Heart right ventricle (tissue), 16 donors: ENCODE measurements at regions not wholly inside any gene's neighbourhood (a gene's known extent, or its start where the extent isn't known, plus 50 kb on each side); places are given as distances from the start of the nearest gene placed in this dataset.

Source experiments
- ATAC-seq, 8 donors: fragments of 200-7000 bp; cut with Tn5 transposase; one replicate each; pipeline ENCODE4 v1.9.1; 2020; ENCODE audit warnings: mild to moderate bottlenecking in 8 of 8, moderate library complexity in 8 of 8, moderate number of reproducible peaks in 1 of 8
- DNase-seq, 2 donors: peaks; one replicate each; pipeline ENCODE4 v3.0.0-alpha.2; 2020
- H3K27ac ChIP-seq, 10 donors: fragments of 200-600 bp; sonication (generic) in 2 of 10; one replicate each; pipeline versions ENCODE4 v1.5.0 to v1.8.0; 2020 to 2022; ENCODE audit warnings: mild to moderate bottlenecking in 3 of 10
- H3K27me3 ChIP-seq, 7 donors: fragments of 200-600 bp; one replicate each; pipeline ENCODE4 v1.8.0; 2021 to 2022; ENCODE audit warnings: mild to moderate bottlenecking in 2 of 7
- H3K36me3 ChIP-seq, 9 donors: fragments of 200-600 bp; sonication (generic) in 1 of 9; one replicate each; pipeline versions ENCODE4 v1.5.0 to v1.8.0; 2020 to 2022; ENCODE audit warnings: mild to moderate bottlenecking in 2 of 9
- H3K4me1 ChIP-seq, 9 donors: fragments of 200-600 bp; sonication (generic) in 1 of 9; one replicate each; pipeline versions ENCODE4 v1.5.0 to v1.8.0; 2020 to 2022; ENCODE audit warnings: mild to moderate bottlenecking in 4 of 9
- H3K4me3 ChIP-seq, 10 donors: fragments of 200-600 bp; sonication (generic) in 2 of 10; one replicate each; pipeline versions ENCODE4 v1.5.0 to v1.8.0; 2020 to 2022; ENCODE audit warnings: mild to moderate bottlenecking in 7 of 10, moderate library complexity in 2 of 10
- H3K9me3 ChIP-seq, 11 donors: fragments of 200-600 bp in 10 of 11; sonication (generic) in 2 of 11; one replicate each; pipeline versions ENCODE4 v1.5.0 to v1.8.0; 2013 to 2022; ENCODE audit warnings: mild to moderate bottlenecking in 2 of 11, control low read depth in 1 of 11, moderate library complexity in 1 of 11
- CTCF ChIP-seq, 9 donors: fragments of 200-600 bp; sonication (generic) in 2 of 9; IDR thresholded peaks; one replicate each; pipeline versions ENCODE4 v1.5.0 to v1.8.0; 2021 to 2022; ENCODE audit warnings: antibody characterized with exemption in 9 of 9, mild to moderate bottlenecking in 5 of 9, moderate library complexity in 1 of 9
- WGBS, 2 donors: extraction: QIAGEN DNeasy Blood & Tissue Kit; methylation state at CpG; one replicate each; pipeline ENCODE4 v1.1.7; 2013; ENCODE audit warnings: inconsistent platforms in 1 of 2; 5-methylcytosine and 5-hydroxymethylcytosine counted together
- intact Hi-C, 10 donors: fragments of 100-400 bp; cut with DNase I; formaldehyde crosslinking; loops; one replicate each; pipeline versions ENCODE4 v1.11.1 to v1.14.2; 2022
- donor health status: Arrhythmogenic right ventricular cardiomyopathy.
- donor health status: ischemic (EF 13 %, LVEDD 7.1; RV severe dilation, severe dysfunction).
- donor health status: healthy with polysubstance abuse.
- donor health status: DM: no; HTN: yes; CAD: no.
- donor health status: DM: no; HTN: no; CAD: no.
- donor health status: ischemic (EF 25% LVEDD 6.9; RV normal size, moderate dysfunction).
- donor health status: ischemic (EF 25% LVEDD 5.7; RV mildly dilated, moderate dysfunction).
- donor health status: healthy.
- donor health status: DM: yes; HTN: yes; CAD: no.
- donor health status: Ischemic cardiomyopathy.
- donor health status: ischemic (EF 35%, LVEDD 5.7; RV mildly dilated, moderate dysfunction).
- donor health status: nonischemic (EF 11% LVEDD 7.7; RV severe dilation, severe dysfunction).
- donor health status: DM: yes; HTN: yes; CAD: no.
- donor health status: PGD.
- donor health status: ischemic (EF 29% LVEDD 5.4; RV normal size, mild dysfunction).
- donor health status: nonischemic (EF 23%, LVEDD 6.1; RV moderate dilation, normal function).

- intact Hi-C loops, result loop anchor here in 1 of 10 donors (10.0 kb wide), 1 partner anchor 57 kb away; no protein-coding TSS in a partner anchor
- TF ChIP-seq CTCF (IDR thresholded peaks at IDR 0.05), result no peak
- Histone ChIP-seq H3K9me3 (peaks cover 0 to 20% (median 0%) of the 10 kb centered on the region in 11 donors), H3K27ac (no peak overlapping the region), H3K4me3 (no peak overlapping the region), H3K27me3 (peaks cover 0 to 25% (median 5%) of the 10 kb centered on the region in 7 donors), H3K36me3 (no peaks in the 10 kb centered on the region), H3K4me1 (peaks cover 0 to 1% (median 0%) of the 10 kb centered on the region in 9 donors)
- DNase-seq (no peak), ATAC-seq (no peak)
- 54 to 68% methylated on average over 13 of the region's 13 CpGs for WGBS, 2 donors
These were observed 144.7 kb upstream of the IRX3 start for GRCh38 chr16:54431041-54431996.

- DNase-seq, result no peak
- WGBS, 2 donors, result 38 to 48% methylated on average over 15 of the region's 15 CpGs
- no peak overlapping the region for H3K27ac ChIP-seq
- no peak overlapping the region for H3K4me3 ChIP-seq
- no peaks in the 10 kb centered on the region for H3K36me3 ChIP-seq
- peaks cover 0 to 20% (median 0%) of the 10 kb centered on the region in 11 donors for H3K9me3 ChIP-seq
- peaks cover 0 to 4% (median 0%) of the 10 kb centered on the region in 9 donors for H3K4me1 ChIP-seq
- TF ChIP-seq CTCF (IDR thresholded peaks at IDR 0.05), result no peak
- intact Hi-C loops, result loop anchor here in 1 of 10 donors (10.0 kb wide), 1 partner anchor 56 kb away; no protein-coding TSS in a partner anchor
- H3K27me3 ChIP-seq, result peaks cover 0 to 25% (median 5%) of the 10 kb centered on the region in 7 donors
- ATAC-seq, result no peak
These were observed 144.0 kb upstream of the IRX3 start for GRCh38 chr16:54430491-54431030.

GRCh38 chr16:54429029-54429428, 142.4 kb upstream of the IRX3 start:
- DNase-seq, result no peak
- no peak for TF ChIP-seq CTCF (IDR thresholded peaks at IDR 0.05)
- H3K4me3 ChIP-seq, result no peak overlapping the region
- H3K27ac ChIP-seq, result no peak overlapping the region
- intact Hi-C loops, result loop anchor here in 2 of 10 donors (10.0 kb wide), 2 partner anchors 64 to 76 kb away; no protein-coding TSS in a partner anchor
- no peak for ATAC-seq
- H3K36me3 ChIP-seq, result no peaks in the 10 kb centered on the region
- H3K27me3 ChIP-seq, result peaks cover 0 to 25% (median 5%) of the 10 kb centered on the region in 7 donors
- H3K4me1 ChIP-seq, result peaks cover 0 to 4% (median 0%) of the 10 kb centered on the region in 9 donors
- 90 to 94% methylated on average over 4 of the region's 4 CpGs for WGBS, 2 donors
- H3K9me3 ChIP-seq, result peaks cover 0 to 15% (median 0%) of the 10 kb centered on the region in 11 donors

GRCh38 chr16:54426553-54426849, 139.9 kb upstream of the IRX3 start:
- intact Hi-C loops, result loop anchor here in 2 of 10 donors (10.0 kb wide), 2 partner anchors 62 to 78 kb away; no protein-coding TSS in a partner anchor
- no peak for DNase-seq
- Histone ChIP-seq H3K27ac (no peak overlapping the region), H3K36me3 (no peaks in the 10 kb centered on the region), H3K4me3 (no peak overlapping the region), H3K4me1 (peaks cover 0 to 20% (median 10%) of the 10 kb centered on the region in 9 donors), H3K27me3 (peaks cover 0 to 20% (median 5%) of the 10 kb centered on the region in 7 donors), H3K9me3 (peaks cover 0 to 15% (median 0%) of the 10 kb centered on the region in 11 donors)
- no peak for ATAC-seq
- TF ChIP-seq CTCF (IDR thresholded peaks at IDR 0.05), result no peak
- 53 to 54% methylated on average over 4 of the region's 4 CpGs for WGBS, 2 donors
